ENCODE measurements at regions not wholly inside any gene's neighbourhood (a gene's known extent, or its start where the extent isn't known, plus 50 kb on each side); places are given as distances from the start of the nearest gene placed in this dataset.

DNA sequence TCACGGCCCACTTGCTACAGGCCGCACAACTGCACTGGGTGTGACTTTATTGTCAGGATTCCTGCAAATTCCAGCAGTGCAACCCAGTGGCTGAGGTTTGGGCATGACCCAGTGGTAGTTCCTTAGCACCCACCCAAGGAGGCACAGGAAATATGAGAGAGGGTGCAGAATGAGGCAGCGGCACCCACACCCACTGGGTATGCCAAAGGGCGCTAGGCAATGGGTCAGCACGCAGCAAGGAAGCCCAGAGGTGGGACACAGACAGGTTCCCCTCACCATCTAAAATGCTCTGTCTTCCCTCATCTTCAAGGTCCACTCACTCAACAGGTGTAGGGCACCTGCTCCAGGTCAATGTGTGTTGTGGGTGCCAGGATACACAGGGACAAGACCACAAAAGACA is 357.8 kb upstream of the MKI67 start:
- DNase-seq (ENCODE audit: low read depth in 3 of 3, low spot score in 2 of 3), result no peak

DNA sequence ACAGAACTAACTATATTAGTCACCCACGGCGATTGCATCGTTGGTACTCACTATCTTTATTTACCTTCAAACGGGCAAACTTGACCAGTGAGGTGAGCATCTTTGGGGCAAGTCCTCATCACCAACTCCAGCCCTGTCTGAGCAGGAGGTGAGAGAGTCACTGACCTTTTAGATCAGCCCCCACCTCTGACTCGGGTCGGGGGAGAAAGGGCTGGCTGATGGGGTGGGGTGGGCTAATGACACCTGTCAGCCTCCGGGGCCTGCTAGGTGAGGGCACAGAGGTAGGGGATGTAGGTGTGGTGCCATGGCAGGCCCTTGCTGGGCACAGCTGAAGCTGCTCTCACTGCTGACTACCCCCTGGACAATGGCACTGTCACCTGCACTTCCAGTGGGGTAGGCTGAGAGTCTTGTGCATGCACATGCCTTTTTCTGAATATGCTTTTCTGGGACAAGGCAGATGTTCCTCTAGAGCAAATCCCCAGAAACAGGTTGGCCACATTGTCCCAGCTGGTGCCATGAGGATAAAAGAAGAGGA is 359.5 kb upstream of the MKI67 start:
- no peak for DNase-seq (ENCODE audit: low read depth in 3 of 3, low spot score in 2 of 3)

DNA sequence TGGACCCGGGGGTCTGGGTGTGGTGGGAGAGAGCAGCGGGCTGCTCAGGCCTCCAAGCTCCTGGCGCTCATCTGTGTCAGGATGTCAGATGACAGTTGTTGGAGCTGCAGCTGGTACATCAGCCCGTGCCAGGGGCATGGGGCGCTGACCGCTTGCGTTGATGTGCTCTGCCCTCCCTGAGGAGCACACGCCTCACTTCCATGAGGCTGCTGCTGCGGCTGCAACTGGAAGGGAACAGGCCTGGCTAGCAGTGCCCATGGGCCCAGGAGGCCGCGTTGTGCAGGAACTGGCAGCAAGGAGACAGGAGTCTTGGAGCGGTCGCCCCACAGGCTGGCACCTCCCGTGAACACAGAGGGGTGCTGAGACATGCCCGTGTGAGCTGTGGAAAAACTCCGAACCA is 361.3 kb upstream of the MKI67 start:
- DNase-seq (ENCODE audit: low read depth in 3 of 3, low spot score in 2 of 3), result no peak

DNA sequence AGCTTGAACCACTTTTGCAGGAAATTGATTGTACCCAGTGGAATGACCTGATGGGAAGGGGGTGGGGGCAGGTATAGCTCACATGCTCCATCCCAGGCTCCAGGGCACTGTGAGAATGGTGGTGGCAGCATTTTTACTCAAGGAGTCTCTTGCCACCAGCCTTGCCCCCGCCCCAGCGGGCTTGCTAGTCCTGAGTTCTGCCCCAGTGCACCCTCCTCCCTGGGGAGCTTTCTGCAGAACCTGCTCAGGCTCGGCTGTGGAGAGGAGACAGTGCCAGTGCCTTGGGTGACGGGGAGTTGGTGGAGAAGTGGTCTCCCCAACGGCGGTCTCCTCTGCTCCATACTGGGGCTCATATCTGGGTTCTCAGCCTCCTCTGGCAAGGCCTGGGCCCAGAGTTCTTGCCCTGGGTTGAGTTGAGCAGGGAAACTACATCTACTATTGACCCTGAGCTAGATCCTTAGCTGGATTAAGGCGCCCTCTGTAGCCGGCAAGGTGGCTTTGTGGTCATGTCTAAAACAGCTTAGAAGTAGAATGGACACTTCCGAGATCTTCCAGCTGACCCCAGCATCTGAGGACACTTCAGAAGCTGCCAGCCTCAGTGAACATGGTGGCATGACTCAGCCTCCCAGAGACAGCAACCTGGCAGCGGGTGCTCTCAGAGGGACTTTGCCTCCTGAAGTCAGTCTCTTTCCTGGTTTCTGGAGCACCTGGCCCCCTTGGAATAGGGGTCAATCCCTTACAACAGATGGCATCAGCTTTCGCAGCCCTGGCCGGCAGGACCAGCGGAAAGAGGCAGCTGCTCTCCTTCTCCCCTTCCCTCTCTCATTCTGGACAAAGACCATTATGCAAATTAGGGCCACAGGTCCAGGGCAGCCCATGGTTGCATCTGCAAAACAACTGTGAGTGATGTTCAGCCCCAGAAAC is 363.4 kb upstream of the MKI67 start:
- DNase-seq (ENCODE audit: low read depth in 3 of 3, low spot score in 2 of 3), result no peak

DNA sequence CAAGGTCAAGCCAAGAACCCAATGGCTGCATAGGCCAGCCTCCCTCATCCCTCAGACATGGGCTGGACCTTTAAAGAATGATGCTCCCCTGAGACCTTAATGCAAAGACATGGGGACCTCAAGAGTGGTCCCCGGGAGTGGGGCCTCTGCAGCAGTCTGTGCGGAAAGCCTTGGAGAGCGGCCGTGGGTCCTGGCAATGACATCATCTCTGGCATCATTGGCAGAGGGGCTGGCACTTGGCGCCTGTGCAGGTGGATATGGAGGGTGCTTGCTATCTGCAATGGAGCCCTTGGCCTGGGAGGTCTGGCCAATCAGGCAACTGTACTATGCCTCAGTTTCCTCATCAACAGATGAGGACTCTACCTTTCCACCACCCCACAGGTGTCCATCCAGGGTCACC is 365.5 kb upstream of the MKI67 start:
- DNase-seq (ENCODE audit: low read depth in 3 of 3, low spot score in 2 of 3), result no peak

DNA sequence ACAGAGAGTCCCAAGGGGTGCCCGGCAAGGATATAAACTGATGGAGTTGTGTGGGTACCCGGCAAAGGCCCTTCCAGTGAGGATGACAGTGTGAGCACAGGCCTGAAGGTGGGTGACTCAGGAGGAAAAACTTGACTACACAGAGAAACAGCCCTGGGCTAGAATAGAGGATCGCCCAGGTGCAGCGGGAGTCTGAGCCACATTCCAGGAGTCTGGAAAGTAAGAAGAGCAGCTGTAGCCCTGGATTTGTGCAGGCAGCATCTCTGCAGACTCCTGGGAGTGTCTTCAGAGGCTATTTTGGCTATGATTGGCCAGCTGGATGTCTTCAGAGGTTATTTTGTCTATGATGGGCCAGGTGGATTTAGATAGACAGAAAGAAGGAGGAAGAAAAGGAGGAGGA is 367.6 kb upstream of the MKI67 start:
- DNase-seq (ENCODE audit: low read depth in 3 of 3, low spot score in 2 of 3), result no peak

DNA sequence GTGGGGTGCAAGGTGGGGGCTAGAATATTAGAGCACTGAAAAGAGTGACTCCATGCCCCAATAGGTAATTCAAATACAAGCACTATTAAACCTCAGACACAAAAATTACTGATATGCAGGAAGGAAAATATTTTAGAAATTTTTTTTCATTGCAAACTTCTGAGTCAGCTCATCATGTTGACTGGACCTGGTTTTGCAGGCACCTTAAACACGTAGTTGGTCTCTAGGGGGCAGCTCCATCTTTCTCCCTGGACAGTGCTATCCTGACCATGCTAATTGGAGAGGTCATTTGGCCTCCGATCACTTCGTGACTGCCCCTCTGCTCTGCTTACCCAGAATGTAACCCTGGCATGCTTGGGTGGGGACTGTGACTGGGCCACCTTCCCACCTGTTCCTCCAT is 368.4 kb upstream of the MKI67 start:
- no peak for DNase-seq (ENCODE audit: low read depth in 3 of 3, low spot score in 2 of 3)

DNA sequence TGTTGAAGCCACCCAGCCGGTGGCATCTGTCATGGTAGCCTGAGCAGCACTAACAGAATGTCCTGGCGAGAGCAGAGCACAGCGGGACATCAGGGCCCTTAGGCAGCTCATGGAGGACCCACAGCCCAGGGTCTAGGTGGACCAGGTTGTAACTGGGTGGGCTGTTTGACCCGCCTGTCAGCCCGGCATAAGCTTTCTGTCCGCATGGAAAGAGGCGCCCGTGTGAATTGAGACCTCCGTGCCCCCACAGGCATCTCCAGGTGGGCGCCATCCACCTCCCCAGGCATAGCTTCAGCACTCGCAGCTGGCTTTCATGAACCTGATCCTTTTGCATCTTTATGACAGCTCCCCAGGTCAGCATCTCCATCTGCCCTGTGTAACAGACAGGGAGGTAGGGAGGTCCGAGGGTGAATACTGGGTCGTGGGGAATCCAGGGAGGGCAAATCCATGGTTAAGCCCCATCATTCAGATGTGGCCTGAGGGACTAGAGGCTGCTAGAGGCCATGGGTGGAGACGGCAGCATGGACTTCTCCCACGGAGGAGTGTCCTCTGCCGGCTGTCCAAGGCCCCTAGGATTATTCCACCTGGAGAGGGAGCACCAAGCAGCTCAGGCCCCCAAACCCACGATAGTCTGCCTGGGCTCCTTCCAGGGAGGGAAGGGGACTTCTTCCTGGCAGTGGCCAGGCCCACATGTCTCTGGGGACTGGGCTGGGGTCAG is 371.6 kb upstream of the MKI67 start:
- no peak for DNase-seq (ENCODE audit: low read depth in 3 of 3, low spot score in 2 of 3)

DNA sequence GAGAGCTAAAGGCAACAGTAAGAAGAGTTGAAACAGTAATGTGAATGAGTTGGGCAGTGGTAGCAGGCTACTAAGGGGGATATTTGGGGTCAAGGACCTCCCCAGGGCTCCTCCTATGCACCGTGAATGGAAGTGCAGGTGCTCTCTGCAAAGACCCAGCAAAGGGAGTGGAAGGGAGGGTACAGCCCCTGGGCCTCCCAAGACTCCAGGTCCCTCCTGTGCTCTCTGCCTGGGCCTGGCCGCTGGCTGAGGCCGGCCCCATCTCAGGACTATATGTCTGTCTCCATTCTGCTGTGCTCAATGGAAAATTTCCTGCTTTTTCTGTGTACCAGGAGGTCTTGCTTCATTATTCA is 372.1 kb upstream of the MKI67 start:
- DNase-seq (ENCODE audit: low read depth in 3 of 3, low spot score in 2 of 3), result no peak

DNA sequence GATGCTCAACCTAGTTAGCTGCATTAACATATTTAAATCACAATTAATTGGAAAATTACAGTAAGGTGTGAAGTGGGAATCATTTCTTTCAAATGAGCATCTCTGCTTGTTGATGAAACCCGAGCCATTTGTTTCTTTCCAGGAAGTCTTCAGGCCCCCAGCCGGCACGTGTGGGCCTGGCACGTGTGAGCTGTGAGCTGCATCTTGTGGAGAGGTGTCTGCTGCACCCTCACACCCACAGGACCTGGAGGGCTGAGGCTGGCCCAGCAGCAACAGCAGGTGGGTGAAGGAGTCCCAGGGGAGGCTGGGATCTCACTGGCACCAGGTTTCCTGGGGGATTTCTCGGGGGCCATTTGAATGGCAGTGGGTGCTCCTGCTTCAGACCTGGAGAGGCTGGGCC is 372.5 kb upstream of the MKI67 start:
- no peak for DNase-seq (ENCODE audit: low read depth in 3 of 3, low spot score in 2 of 3)

DNA sequence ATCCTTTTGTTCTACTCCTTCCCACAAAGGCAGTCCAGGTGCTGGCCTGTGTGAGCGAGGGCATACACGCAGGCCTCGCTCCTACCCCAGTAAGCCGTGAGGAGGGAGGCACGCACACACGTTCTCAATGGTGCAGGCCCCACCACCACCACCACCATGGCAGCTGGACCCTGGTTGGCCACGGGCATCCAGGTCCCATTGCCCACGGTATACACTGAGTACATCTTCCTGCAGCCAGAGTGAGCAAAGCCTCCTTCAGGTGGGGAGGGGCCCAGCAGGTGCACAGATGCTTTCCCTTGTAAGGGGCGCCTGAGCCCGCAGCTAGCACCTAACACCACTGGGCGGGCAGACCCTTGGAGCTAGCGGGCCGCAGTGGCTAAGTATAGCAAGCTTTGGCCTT is 373.3 kb upstream of the MKI67 start:
- DNase-seq (ENCODE audit: low read depth in 3 of 3, low spot score in 2 of 3), result no peak

DNA sequence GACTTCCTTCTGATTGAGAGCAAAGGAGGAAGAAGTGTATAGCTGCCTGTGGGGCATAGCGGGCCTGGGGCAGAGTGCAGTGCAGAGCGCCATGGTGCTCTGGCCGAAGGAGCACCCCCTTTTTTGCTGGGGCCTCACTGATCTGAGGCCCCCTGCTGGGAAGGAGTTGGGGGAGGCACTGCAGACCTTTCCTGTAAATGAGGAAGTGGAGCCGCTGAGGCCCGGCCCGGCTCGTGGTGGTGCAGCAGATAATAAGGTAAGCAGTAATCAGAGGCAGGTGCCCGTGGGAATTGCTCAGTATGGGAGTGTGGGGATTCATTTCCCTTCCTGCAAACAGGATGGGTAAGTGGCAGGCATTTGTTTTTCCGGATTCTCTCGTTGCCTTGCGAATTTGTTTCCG is 373.7 kb upstream of the MKI67 start:
- no peak for DNase-seq (ENCODE audit: low read depth in 3 of 3, low spot score in 2 of 3)

DNA sequence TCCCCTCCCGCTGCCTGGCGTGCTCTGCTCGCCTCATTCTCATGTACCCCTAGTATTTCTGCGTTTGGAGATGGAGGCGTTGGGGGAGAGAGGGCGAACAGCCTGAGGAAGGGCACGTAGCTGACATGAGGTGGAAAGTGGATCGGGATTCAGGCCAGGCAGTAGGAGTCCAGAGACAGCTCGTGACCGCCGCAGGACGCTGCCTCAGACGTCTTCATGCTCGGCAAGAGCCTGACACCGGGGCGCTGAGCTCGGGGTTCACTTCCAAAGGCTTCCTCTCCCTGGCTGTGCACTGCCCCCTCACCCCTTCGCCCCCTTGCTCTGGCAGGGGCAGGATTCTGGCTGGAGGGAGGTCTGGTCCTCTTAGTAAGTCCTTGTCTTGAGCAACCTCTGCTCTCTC is 374.4 kb upstream of the MKI67 start:
- DNase-seq (ENCODE audit: low read depth in 3 of 3, low spot score in 2 of 3), result no peak

DNA sequence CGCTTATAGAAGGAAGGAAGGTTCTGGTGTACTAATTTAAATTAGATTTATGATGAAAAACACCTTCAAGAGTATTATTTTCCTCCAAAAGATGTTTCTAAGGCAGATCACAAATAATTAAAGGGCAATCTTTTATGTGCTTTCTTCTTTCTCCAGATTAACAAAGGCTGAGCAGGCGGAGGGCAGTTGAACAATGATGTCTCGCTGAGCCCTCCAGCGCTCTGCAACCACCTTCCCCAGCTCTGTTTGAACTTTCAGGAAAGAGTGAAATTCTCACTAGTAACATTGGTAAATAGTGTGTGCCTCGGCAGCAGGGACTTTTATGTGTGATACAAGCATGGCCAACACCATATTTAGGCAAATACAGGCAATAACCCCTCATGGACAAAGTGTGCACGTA is 379.1 kb upstream of the MKI67 start:
- DNase-seq (ENCODE audit: low read depth in 3 of 3, low spot score in 2 of 3), result no peak

DNA sequence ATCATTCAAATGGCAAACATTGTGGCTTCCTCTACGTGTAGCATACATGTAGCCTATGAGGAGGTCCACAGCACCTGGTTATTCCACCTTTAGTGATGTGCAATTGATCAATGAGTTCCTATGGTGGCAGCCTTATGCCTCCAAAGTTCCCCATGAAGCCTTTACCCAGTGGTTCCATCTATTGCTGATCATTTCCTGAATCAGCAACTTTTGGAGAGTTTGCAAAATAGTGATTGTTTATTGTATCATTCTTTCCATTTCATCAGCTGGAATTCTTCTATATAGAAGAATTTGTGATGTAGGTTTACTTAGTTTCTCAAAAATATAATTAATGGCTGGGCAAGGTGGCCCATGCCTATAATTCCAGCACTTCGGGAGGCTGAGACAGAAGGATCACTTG is 380.2 kb upstream of the MKI67 start:
- DNase-seq (ENCODE audit: low read depth in 3 of 3, low spot score in 2 of 3), result no peak

DNA sequence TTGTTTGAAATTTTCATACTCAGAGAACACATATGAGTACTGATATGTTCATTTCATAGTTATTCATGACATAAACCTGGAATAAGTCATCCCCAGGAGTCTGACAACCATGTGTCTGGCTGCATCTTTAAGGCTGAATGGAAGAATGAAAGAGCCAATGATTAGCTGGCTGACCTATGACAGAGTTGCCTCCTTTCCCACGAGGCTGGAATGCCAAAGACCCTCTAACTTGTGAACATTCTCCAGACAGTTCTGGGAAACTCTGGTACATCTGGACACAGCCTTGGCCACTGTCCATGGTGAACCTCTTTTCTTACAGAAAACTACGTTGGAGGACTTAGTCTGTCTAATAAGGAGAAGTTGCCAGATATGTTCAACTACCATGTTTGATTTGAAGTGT is 380.8 kb upstream of the MKI67 start:
- DNase-seq (ENCODE audit: low read depth in 3 of 3, low spot score in 2 of 3), result no peak

DNA sequence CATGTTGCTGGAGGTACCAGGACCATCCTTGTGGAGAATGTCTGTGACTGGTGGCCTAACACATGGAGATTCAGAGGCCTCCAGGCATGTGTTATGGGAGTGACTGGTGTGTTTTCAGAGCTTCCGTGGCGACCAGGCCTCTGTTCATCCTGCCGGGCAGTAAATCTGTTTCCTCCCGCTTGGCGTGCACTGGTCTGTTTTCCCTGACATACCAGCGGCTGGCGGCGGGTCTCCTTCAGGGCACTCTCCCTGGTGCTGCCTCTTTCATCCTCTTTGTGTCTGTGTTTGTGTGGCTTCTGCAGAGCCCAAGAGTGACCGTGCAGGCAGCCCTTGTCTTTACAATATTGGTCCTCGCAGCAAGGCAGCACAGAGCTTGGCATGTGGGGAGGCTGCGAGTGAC is 385.1 kb upstream of the MKI67 start:
- DNase-seq (ENCODE audit: low read depth in 3 of 3, low spot score in 2 of 3), result no peak

DNA sequence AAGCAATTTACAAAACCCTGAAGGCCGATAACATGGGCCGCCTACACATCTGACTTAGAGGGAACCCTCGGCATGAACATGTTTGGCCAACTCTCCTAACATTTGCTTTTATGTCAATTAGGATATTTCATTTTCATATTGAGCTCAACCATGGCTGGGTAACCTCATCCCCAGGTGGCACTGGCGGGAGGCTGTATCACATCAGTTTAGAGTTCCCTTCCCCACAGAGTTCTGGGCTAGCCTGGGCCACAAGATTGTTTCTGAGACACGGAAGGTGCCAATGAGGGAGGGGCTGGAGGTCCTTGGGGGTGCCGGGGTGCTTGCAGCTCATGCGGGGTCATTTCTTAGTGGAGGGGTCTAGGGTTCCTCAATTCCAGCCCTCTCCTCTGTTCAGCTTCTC is 386.5 kb upstream of the MKI67 start:
- DNase-seq (ENCODE audit: low read depth in 3 of 3, low spot score in 2 of 3), result no peak

DNA sequence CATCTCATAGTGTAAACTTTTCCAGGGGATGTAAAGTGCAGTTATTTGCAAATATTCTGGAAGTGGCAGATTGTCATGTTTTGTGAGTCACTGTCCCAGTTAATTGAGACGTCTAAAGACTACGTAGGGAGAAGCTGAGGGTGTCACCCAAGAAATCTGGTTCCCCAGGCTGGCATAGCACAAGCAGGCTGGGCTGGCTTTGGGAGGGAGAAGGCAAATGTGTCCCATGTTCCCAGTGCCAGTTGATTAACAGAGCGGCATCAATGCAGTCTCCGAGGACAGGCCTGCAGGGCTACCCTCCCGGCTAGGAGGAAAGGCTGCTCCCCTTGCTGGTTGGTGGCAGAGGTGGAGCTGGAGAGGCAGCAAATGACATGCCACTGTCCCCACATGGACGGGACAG is 388.3 kb upstream of the MKI67 start:
- no peak for DNase-seq (ENCODE audit: low read depth in 3 of 3, low spot score in 2 of 3)

DNA sequence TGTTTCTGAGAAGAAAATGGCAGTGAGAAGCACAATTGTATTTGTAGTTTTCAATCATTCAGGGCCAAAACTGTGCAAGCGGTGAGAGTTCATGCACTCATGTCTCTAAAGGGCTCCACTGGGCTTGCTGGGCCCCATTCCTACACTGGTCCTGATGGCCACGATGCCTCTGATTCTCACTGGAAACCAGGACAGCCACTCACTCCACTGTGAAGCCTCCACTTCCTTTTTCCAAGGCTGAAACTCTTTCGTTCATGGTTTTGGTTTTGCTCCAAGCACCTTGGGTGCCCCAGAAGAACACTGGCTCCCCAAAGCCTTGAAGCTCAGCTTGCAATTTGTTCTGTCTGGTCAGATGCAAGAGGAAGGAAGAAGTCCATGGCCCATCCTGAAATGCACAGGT is 390.0 kb upstream of the MKI67 start:
- DNase-seq (ENCODE audit: low read depth in 3 of 3, low spot score in 2 of 3), result no peak

DNA sequence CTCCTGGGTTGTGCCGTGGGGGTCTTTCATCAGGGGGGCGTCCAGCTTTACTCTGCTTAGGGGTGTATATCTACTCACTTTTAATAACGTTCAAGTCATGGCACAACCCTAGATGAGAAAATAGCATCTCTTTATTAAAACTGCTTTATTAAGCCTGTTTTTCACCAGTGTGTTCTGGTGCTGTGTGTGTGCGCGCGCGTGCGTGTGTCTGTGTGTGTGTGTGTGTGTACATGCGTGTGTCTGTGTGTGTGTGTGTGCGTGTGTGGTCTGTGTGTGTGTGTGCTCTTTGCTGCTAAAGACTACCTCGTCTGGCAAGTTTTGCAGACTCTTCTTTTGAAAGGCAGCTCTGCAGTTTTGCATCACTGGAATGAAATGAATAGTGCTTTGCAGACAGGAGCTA is 390.9 kb upstream of the MKI67 start:
- DNase-seq (ENCODE audit: low read depth in 3 of 3, low spot score in 2 of 3), result no peak

DNA sequence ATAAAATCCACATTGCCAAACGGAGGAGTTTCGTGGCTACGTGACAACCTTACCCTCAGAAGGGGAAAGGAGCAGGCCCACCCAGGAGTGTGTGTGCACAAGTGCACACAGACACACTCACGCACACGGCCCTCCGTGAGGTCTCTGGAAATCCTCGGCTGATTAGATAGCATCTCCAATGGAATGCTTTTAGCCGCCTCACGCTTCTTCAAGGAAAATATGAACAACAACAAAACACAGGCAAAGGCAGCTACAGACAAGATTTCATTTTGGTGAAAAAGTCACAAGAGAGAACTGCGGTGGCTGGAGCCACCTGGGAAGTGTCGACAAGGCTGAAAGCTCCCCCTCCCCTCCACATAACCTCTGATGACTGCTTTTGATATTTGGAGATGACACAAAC is 391.8 kb upstream of the MKI67 start:
- DNase-seq (ENCODE audit: low read depth in 3 of 3, low spot score in 2 of 3), result no peak

All from right renal cortex interstitium (tissue), 3 donors.